Ishikawa (cell line): ENCODE measurements at regions not wholly inside any gene's neighbourhood (a gene's known extent, or its start where the extent isn't known, plus 50 kb on each side); places are given as distances from the start of the nearest gene placed in this dataset.

ENCODE experiments used
- NFIC ChIP-seq: IDR thresholded peaks from 2 replicates; pipeline ENCODE4 v1.6.1; 2012
- YY1 ChIP-seq: IDR thresholded peaks from 2 replicates; pipeline ENCODE4 v1.6.1; 2012; ENCODE audit warnings: low read depth

DNA sequence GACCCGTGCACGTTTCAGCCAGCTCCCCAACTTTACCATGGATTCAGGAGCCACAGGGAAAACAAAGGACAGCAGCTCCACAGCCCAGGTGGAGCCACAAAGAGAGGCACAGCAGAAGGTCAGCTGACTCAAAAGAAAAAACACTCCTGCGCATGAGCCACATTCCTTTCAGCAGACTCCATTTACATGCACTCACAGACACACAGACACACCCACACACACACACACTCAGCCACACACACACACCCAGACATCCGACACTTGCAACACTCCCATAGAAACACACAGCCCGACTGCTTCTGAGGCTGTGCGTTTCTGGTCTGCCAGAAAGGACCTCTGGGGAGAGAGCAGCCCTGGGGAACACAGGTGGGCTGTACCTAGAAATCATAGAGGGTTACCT lies 2335.5 kb downstream of the TP53TG3F start:
- no peak for TF ChIP-seq YY1
- no peak for TF ChIP-seq NFIC
